ENCODE measurements at regions not wholly inside any gene's neighbourhood (a gene's known extent, or its start where the extent isn't known, plus 50 kb on each side); places are given as distances from the start of the nearest gene placed in this dataset.
"Not testable (repeated sequence)": the region's sequence is repeated elsewhere in the genome, so short reads cannot be mapped to it uniquely, and the experiment has no call there.

DNA sequence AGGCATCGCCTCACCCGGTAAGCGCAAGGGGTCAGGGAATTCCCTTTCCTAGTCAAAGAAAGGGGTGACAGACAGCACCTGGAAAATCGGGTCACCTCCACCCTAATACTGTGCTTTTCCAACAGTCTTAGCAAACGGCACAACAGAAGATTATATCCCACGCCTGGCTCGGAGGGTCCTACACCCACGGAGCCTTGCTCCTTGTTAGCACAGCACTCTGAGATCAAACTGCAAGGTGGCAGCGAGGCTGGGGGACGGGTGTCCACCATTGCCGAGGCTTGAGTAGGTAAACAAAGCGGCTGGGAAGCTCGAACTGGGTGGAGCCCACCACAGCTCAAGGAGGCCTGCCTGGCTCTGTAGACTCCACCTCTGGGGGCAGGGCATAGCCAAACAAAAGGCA, 315.6 kb downstream of the LTN1 start:
- not testable (repeated sequence) for TF ChIP-seq EZH2 (IDR thresholded peaks at IDR 0.05; ENCODE audit: borderline replicate concordance); EZH2phosphoT487 (IDR thresholded peaks at IDR 0.05; ENCODE audit: low read depth, severe bottlenecking, unreplicated experiment)
